ENCODE measurements at regions not wholly inside any gene's neighbourhood (a gene's known extent, or its start where the extent isn't known, plus 50 kb on each side); places are given as distances from the start of the nearest gene placed in this dataset.

GRCh38 chr15:25990220-25990619 lies 127.1 kb upstream of the ATP10A start:
- TF ChIP-seq CTCF (IDR thresholded peaks at IDR 0.05; ENCODE audit: low read depth, low read length) (no peak), EZH2phosphoT487 (IDR thresholded peaks at IDR 0.05; ENCODE audit: low read depth) (no peak)

All from OCI-LY3 (cell line).